ENCODE measurements at regions not wholly inside any gene's neighbourhood (a gene's known extent, or its start where the extent isn't known, plus 50 kb on each side); places are given as distances from the start of the nearest gene placed in this dataset.

DNA sequence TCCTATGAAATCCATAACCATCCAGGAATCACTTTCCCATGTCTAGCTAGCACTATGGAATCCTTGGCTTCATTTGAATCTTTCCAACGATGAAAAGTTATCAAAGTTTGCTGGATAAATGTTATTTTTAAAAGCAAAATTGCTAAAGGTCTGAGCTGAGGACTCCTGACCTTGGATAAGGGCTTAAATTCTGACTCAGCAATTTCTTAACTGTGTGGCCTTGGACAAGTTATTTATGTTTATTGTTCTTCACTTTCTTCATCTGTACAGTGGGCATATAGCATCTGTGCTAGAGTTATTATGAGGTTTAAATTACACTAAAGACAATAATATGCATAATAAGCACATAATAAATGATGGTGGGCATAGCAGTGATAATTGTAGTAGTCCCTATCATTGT is 227.5 kb downstream of the KCNS3 start:
- TF ChIP-seq, protein P1, sequence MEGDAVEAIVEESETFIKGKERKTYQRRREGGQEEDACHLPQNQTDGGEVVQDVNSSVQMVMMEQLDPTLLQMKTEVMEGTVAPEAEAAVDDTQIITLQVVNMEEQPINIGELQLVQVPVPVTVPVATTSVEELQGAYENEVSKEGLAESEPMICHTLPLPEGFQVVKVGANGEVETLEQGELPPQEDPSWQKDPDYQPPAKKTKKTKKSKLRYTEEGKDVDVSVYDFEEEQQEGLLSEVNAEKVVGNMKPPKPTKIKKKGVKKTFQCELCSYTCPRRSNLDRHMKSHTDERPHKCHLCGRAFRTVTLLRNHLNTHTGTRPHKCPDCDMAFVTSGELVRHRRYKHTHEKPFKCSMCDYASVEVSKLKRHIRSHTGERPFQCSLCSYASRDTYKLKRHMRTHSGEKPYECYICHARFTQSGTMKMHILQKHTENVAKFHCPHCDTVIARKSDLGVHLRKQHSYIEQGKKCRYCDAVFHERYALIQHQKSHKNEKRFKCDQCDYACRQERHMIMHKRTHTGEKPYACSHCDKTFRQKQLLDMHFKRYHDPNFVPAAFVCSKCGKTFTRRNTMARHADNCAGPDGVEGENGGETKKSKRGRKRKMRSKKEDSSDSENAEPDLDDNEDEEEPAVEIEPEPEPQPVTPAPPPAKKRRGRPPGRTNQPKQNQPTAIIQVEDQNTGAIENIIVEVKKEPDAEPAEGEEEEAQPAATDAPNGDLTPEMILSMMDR (conservative IDR thresholded peaks at IDR 0.05; ENCODE audit: low read depth in 2 of 2): no peak
- TF ChIP-seq STAT1 (IDR thresholded peaks at IDR 0.05; ENCODE audit: unreplicated experiment): no peak
- TF ChIP-seq ETS1 (IDR thresholded peaks at IDR 0.05): no peak
- no peak for TF ChIP-seq JUNB (IDR thresholded peaks at IDR 0.05; ENCODE audit: unreplicated experiment)
- no peak for TF ChIP-seq ZNF462 (CRISPR knock-in tag; IDR thresholded peaks at IDR 0.05)
- no peak for TF ChIP-seq POLR2AphosphoS5 (IDR thresholded peaks at IDR 0.05; ENCODE audit: low read depth)
- no peak for TF ChIP-seq EZH2phosphoT487 (IDR thresholded peaks at IDR 0.05; ENCODE audit: unreplicated experiment)
- TF ChIP-seq CREB1 (CRISPR knock-in tag; IDR thresholded peaks at IDR 0.05; ENCODE audit: low read depth): no peak
- no peak for TF ChIP-seq NANOG (IDR thresholded peaks at IDR 0.05; ENCODE audit: borderline replicate concordance)
- TF ChIP-seq, protein P2, sequence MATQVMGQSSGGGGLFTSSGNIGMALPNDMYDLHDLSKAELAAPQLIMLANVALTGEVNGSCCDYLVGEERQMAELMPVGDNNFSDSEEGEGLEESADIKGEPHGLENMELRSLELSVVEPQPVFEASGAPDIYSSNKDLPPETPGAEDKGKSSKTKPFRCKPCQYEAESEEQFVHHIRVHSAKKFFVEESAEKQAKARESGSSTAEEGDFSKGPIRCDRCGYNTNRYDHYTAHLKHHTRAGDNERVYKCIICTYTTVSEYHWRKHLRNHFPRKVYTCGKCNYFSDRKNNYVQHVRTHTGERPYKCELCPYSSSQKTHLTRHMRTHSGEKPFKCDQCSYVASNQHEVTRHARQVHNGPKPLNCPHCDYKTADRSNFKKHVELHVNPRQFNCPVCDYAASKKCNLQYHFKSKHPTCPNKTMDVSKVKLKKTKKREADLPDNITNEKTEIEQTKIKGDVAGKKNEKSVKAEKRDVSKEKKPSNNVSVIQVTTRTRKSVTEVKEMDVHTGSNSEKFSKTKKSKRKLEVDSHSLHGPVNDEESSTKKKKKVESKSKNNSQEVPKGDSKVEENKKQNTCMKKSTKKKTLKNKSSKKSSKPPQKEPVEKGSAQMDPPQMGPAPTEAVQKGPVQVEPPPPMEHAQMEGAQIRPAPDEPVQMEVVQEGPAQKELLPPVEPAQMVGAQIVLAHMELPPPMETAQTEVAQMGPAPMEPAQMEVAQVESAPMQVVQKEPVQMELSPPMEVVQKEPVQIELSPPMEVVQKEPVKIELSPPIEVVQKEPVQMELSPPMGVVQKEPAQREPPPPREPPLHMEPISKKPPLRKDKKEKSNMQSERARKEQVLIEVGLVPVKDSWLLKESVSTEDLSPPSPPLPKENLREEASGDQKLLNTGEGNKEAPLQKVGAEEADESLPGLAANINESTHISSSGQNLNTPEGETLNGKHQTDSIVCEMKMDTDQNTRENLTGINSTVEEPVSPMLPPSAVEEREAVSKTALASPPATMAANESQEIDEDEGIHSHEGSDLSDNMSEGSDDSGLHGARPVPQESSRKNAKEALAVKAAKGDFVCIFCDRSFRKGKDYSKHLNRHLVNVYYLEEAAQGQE (IDR thresholded peaks at IDR 0.05; ENCODE audit: unreplicated experiment): no peak
- TF ChIP-seq EZH2 (IDR thresholded peaks at IDR 0.05; ENCODE audit: low read depth, unreplicated experiment): no peak
- TF ChIP-seq ZNF114 (CRISPR knock-in tag; IDR thresholded peaks at IDR 0.05): no peak
